ENCODE measurements at regions not wholly inside any gene's neighbourhood (a gene's known extent, or its start where the extent isn't known, plus 50 kb on each side); places are given as distances from the start of the nearest gene placed in this dataset.

DNA sequence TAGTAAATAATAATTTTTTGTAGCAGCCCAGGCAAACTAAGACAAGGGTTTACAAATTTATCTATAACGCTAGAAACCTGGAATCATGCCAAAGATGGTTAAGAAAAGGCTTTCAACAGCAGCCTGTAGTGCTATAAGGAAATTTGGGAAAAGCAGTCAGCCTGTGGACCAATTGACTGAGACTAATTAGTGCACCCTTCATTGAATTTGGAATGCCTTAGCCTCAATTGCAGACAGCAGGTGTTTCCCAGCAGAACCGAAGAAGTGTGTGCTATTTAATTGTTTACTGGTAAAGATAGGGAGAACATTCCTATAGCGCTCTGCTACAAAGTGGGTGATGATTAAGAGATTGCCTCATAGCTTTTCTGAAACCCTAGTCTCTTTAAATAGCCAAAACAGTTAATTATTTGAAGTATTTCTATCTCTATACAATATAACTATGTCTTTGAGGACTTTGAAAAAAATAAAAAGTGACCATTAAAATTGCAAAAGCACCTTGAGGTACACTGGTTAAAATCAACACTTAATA is 1884.3 kb upstream of the PCDH20 start:
- Histone ChIP-seq H3K27ac (ENCODE audit: insufficient read depth in 1 of 2, low read depth in 1 of 2, low read length in 2 of 2, poor library complexity in 1 of 2, severe bottlenecking in 2 of 2) (no peak overlapping the region), H3K4me3 (ENCODE audit: control insufficient read depth in 1 of 7, extremely low read depth in 1 of 7, insufficient read depth in 4 of 7, low read depth in 2 of 7, low read length in 6 of 7) (no peak overlapping the region), H3K36me3 (ENCODE audit: control insufficient read depth in 4 of 4, insufficient read depth in 4 of 4, low read length in 3 of 4) (no peaks in the 10 kb centered on the region), H3K9me3 (ENCODE audit: control extremely low read depth in 1 of 5, control insufficient read depth in 4 of 5, insufficient read depth in 2 of 5, low read depth in 1 of 5, low read length in 4 of 5) (no peaks in the 10 kb centered on the region), H3K27me3 (replicated peaks in 2 of 5; ENCODE audit: control insufficient read depth in 4 of 5, insufficient read depth in 5 of 5, low read length in 4 of 5) (no peaks in the 10 kb centered on the region), H3K4me1 (ENCODE audit: control extremely low read depth in 1 of 4, control insufficient read depth in 4 of 4, insufficient read depth in 4 of 4, low read length in 3 of 4) (no peaks in the 10 kb centered on the region)
- CTCF ChIA-PET = no interaction called here
- POLR2A ChIA-PET = no interaction called here
- no peak for DNase-seq
- WGBS (ENCODE audit: insufficient coverage) = 100% methylated on average over 1 of the region's 3 CpGs

DNA sequence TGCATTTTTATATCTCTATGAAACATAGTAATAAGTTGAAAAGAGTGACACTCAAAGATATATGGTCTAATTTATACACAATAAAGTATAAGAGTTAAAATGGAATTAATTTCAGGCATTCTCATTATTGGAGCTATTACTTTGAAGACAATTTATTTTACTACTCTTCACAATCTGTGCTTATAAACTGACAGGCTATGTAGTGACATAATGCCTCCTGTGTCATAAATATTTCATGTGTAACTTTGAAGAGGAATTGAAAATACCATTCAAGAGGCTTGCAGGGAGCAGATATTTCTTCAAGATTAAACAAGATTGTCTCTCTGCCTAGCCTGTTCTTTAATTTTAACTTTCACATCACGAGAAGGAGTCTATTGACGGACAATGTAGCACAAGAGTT is 1881.5 kb upstream of the PCDH20 start:
- Histone ChIP-seq H3K36me3 (ENCODE audit: control insufficient read depth in 4 of 4, insufficient read depth in 4 of 4, low read length in 3 of 4) (no peaks in the 10 kb centered on the region), H3K4me3 (ENCODE audit: control insufficient read depth in 1 of 7, extremely low read depth in 1 of 7, insufficient read depth in 4 of 7, low read depth in 2 of 7, low read length in 6 of 7) (no peak overlapping the region), H3K27ac (ENCODE audit: insufficient read depth in 1 of 2, low read depth in 1 of 2, low read length in 2 of 2, poor library complexity in 1 of 2, severe bottlenecking in 2 of 2) (no peak overlapping the region), H3K4me1 (ENCODE audit: control extremely low read depth in 1 of 4, control insufficient read depth in 4 of 4, insufficient read depth in 4 of 4, low read length in 3 of 4) (no peaks in the 10 kb centered on the region), H3K27me3 (replicated peaks in 2 of 5; ENCODE audit: control insufficient read depth in 4 of 5, insufficient read depth in 5 of 5, low read length in 4 of 5) (no peaks in the 10 kb centered on the region), H3K9me3 (ENCODE audit: control extremely low read depth in 1 of 5, control insufficient read depth in 4 of 5, insufficient read depth in 2 of 5, low read depth in 1 of 5, low read length in 4 of 5) (no peaks in the 10 kb centered on the region)
- 93% methylated on average over 2 of the region's 2 CpGs for WGBS (ENCODE audit: insufficient coverage)
- DNase-seq = no peak
- CTCF ChIA-PET = no interaction called here
- POLR2A ChIA-PET = no interaction called here

DNA sequence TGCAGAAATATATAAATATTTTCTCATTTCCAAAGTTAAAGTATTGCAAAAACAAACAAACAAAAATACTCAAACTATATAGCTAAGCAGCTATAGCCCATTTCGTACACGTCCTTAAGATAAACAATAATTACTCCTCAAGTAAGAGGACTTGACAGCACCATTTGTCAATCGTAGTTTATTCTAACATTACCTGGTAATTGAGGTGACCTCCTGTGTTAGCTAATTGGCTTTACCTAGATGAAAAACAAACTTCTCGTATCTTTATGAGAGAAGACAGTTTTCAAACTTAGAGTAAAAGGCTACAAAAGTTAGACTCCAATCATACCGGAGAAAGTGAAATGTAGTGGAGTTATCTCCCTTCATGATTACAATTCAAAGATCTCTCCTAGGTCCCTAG is 1876.1 kb upstream of the PCDH20 start:
- no peak overlapping the region for H3K4me3 ChIP-seq (ENCODE audit: control insufficient read depth in 1 of 7, extremely low read depth in 1 of 7, insufficient read depth in 4 of 7, low read depth in 2 of 7, low read length in 6 of 7)
- H3K27me3 ChIP-seq (replicated peaks in 2 of 5; ENCODE audit: control insufficient read depth in 4 of 5, insufficient read depth in 5 of 5, low read length in 4 of 5) = no peaks in the 10 kb centered on the region
- no peak overlapping the region for H3K27ac ChIP-seq (ENCODE audit: insufficient read depth in 1 of 2, low read depth in 1 of 2, low read length in 2 of 2, poor library complexity in 1 of 2, severe bottlenecking in 2 of 2)
- CTCF ChIA-PET = no interaction called here
- WGBS (ENCODE audit: insufficient coverage) = 93% methylated on average over 3 of the region's 5 CpGs
- POLR2A ChIA-PET = no interaction called here
- H3K36me3 ChIP-seq (ENCODE audit: control insufficient read depth in 4 of 4, insufficient read depth in 4 of 4, low read length in 3 of 4) = no peaks in the 10 kb centered on the region
- no peaks in the 10 kb centered on the region for H3K4me1 ChIP-seq (ENCODE audit: control extremely low read depth in 1 of 4, control insufficient read depth in 4 of 4, insufficient read depth in 4 of 4, low read length in 3 of 4)
- DNase-seq = no peak
- H3K9me3 ChIP-seq (ENCODE audit: control extremely low read depth in 1 of 5, control insufficient read depth in 4 of 5, insufficient read depth in 2 of 5, low read depth in 1 of 5, low read length in 4 of 5) = no peaks in the 10 kb centered on the region

DNA sequence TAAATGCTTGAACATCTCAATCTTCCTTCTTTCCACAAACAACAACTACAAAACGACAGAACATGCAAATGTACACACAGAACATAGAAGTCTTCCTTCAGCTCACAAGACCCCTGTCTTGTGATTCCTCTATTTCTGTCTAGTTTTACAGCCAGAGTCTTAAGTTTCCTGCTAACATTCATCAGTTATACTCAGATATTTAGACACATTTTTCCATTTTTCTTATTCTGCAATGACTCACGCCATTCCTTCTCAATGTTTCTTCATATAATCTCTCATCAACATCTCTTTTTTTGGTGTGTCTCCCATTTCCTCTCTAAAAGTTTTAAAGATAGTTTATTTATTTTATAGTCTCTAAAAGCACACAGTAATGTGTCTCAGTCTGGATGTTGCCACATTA is 1872.9 kb upstream of the PCDH20 start:
- Histone ChIP-seq H3K27me3 (replicated peaks in 2 of 5; ENCODE audit: control insufficient read depth in 4 of 5, insufficient read depth in 5 of 5, low read length in 4 of 5) (no peaks in the 10 kb centered on the region), H3K4me1 (ENCODE audit: control extremely low read depth in 1 of 4, control insufficient read depth in 4 of 4, insufficient read depth in 4 of 4, low read length in 3 of 4) (no peaks in the 10 kb centered on the region), H3K4me3 (ENCODE audit: control insufficient read depth in 1 of 7, extremely low read depth in 1 of 7, insufficient read depth in 4 of 7, low read depth in 2 of 7, low read length in 6 of 7) (no peak overlapping the region), H3K36me3 (ENCODE audit: control insufficient read depth in 4 of 4, insufficient read depth in 4 of 4, low read length in 3 of 4) (no peaks in the 10 kb centered on the region), H3K27ac (ENCODE audit: insufficient read depth in 1 of 2, low read depth in 1 of 2, low read length in 2 of 2, poor library complexity in 1 of 2, severe bottlenecking in 2 of 2) (no peak overlapping the region), H3K9me3 (ENCODE audit: control extremely low read depth in 1 of 5, control insufficient read depth in 4 of 5, insufficient read depth in 2 of 5, low read depth in 1 of 5, low read length in 4 of 5) (peaks cover 0 to 1% (median 0%) of the 10 kb centered on the region in 5 experiments)
- POLR2A ChIA-PET = no interaction called here
- WGBS (ENCODE audit: insufficient coverage) = 90% methylated on average over 2 of the region's 2 CpGs
- DNase-seq = no peak
- CTCF ChIA-PET = no interaction called here

DNA sequence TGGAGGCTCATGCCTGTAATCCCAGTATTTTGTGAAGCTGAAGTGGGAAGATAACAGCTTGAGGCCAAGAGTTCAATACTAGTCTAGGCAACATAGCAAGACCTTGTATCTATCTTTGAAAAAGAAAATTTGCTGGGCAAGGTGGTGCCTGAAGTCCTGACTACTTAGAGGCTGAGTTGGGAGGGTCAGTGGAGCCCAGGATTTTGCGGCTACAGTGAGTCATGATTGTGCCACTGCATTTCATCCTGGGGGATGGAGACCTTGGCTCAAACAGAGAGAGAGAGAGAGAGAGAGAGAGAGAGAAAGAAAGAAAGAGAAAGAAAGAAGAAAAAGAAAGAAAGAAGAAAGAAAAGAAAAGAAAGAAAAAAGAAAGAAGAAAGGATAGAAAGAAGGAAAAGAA is 1872.3 kb upstream of the PCDH20 start:
- no peaks in the 10 kb centered on the region for H3K36me3 ChIP-seq (ENCODE audit: control insufficient read depth in 4 of 4, insufficient read depth in 4 of 4, low read length in 3 of 4)
- H3K4me1 ChIP-seq (ENCODE audit: control extremely low read depth in 1 of 4, control insufficient read depth in 4 of 4, insufficient read depth in 4 of 4, low read length in 3 of 4) = no peaks in the 10 kb centered on the region
- peaks cover 0 to 1% (median 0%) of the 10 kb centered on the region in 5 experiments for H3K9me3 ChIP-seq (ENCODE audit: control extremely low read depth in 1 of 5, control insufficient read depth in 4 of 5, insufficient read depth in 2 of 5, low read depth in 1 of 5, low read length in 4 of 5)
- H3K4me3 ChIP-seq (ENCODE audit: control insufficient read depth in 1 of 7, extremely low read depth in 1 of 7, insufficient read depth in 4 of 7, low read depth in 2 of 7, low read length in 6 of 7) = no peak overlapping the region
- ChIA-PET POLR2A (no interaction called here), CTCF (no interaction called here)
- 100% methylated on average over 1 of the region's 1 CpG for WGBS (ENCODE audit: insufficient coverage)
- DNase-seq = no peak
- no peak overlapping the region for H3K27ac ChIP-seq (ENCODE audit: insufficient read depth in 1 of 2, low read depth in 1 of 2, low read length in 2 of 2, poor library complexity in 1 of 2, severe bottlenecking in 2 of 2)
- no peaks in the 10 kb centered on the region for H3K27me3 ChIP-seq (replicated peaks in 2 of 5; ENCODE audit: control insufficient read depth in 4 of 5, insufficient read depth in 5 of 5, low read length in 4 of 5)

DNA sequence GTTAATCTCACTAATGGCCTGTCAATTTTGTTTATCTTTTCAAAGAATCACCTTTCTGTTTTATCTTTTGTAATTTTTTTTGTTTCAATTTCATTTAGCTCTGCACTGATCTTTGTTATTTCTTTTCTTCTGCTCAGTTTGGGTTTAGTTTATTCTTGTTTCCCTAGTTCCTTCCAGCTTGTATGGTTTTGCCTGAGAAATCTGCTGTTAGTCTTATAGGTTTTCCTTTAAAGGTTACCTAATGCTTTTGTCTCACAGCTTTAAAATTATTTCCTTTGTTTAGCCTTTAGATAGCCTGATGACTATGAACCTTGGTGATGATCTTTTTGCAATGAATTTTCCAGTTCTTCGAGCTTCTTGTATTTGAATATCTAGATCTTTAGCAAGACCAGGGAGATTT is 1869.8 kb upstream of the PCDH20 start:
- 100% methylated on average over 1 of the region's 1 CpG for WGBS (ENCODE audit: insufficient coverage)
- CTCF ChIA-PET = no interaction called here
- no peaks in the 10 kb centered on the region for H3K36me3 ChIP-seq (ENCODE audit: control insufficient read depth in 4 of 4, insufficient read depth in 4 of 4, low read length in 3 of 4)
- H3K9me3 ChIP-seq (ENCODE audit: control extremely low read depth in 1 of 5, control insufficient read depth in 4 of 5, insufficient read depth in 2 of 5, low read depth in 1 of 5, low read length in 4 of 5) = peaks cover 0 to 1% (median 0%) of the 10 kb centered on the region in 5 experiments
- H3K27me3 ChIP-seq (replicated peaks in 2 of 5; ENCODE audit: control insufficient read depth in 4 of 5, insufficient read depth in 5 of 5, low read length in 4 of 5) = no peaks in the 10 kb centered on the region
- no peaks in the 10 kb centered on the region for H3K4me1 ChIP-seq (ENCODE audit: control extremely low read depth in 1 of 4, control insufficient read depth in 4 of 4, insufficient read depth in 4 of 4, low read length in 3 of 4)
- no peak for DNase-seq
- H3K27ac ChIP-seq (ENCODE audit: insufficient read depth in 1 of 2, low read depth in 1 of 2, low read length in 2 of 2, poor library complexity in 1 of 2, severe bottlenecking in 2 of 2) = no peak overlapping the region
- no peak overlapping the region for H3K4me3 ChIP-seq (ENCODE audit: control insufficient read depth in 1 of 7, extremely low read depth in 1 of 7, insufficient read depth in 4 of 7, low read depth in 2 of 7, low read length in 6 of 7)
- POLR2A ChIA-PET = no interaction called here

DNA sequence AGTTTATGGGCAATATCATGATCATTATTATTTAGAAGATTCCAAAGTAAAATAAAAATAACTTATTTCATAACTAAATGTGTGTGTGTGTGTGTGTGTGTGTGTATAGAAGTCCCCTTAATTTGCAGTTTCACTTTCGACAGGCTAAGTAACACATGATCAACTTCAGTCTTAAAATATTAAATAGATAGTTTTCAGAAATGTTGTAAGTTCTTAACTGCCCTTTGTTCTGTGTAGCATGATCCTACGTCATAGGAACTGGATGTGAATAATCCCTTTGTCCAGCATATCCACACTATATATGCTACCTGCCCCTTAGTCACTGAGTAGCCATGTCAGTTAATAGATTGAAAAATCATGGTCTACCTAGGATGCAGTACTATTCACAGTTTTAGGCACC is 1863.5 kb upstream of the PCDH20 start:
- no CpG with 5 or more reads among the region's 2 CpGs for WGBS (ENCODE audit: insufficient coverage)
- Histone ChIP-seq H3K4me3 (ENCODE audit: control insufficient read depth in 1 of 7, extremely low read depth in 1 of 7, insufficient read depth in 4 of 7, low read depth in 2 of 7, low read length in 6 of 7) (no peak overlapping the region), H3K27me3 (replicated peaks in 2 of 5; ENCODE audit: control insufficient read depth in 4 of 5, insufficient read depth in 5 of 5, low read length in 4 of 5) (no peaks in the 10 kb centered on the region), H3K9me3 (ENCODE audit: control extremely low read depth in 1 of 5, control insufficient read depth in 4 of 5, insufficient read depth in 2 of 5, low read depth in 1 of 5, low read length in 4 of 5) (no peaks in the 10 kb centered on the region), H3K36me3 (ENCODE audit: control insufficient read depth in 4 of 4, insufficient read depth in 4 of 4, low read length in 3 of 4) (no peaks in the 10 kb centered on the region), H3K4me1 (ENCODE audit: control extremely low read depth in 1 of 4, control insufficient read depth in 4 of 4, insufficient read depth in 4 of 4, low read length in 3 of 4) (no peaks in the 10 kb centered on the region), H3K27ac (ENCODE audit: insufficient read depth in 1 of 2, low read depth in 1 of 2, low read length in 2 of 2, poor library complexity in 1 of 2, severe bottlenecking in 2 of 2) (no peak overlapping the region)
- ChIA-PET CTCF (no interaction called here), POLR2A (no interaction called here)
- DNase-seq = no peak
